Ishikawa (cell line): ENCODE measurements at regions not wholly inside any gene's neighbourhood (a gene's known extent, or its start where the extent isn't known, plus 50 kb on each side); places are given as distances from the start of the nearest gene placed in this dataset.

Source experiments
- CEBPB ChIP-seq: IDR thresholded peaks from 2 replicates; pipeline ENCODE4 v1.6.1; 2012
- CREB1 ChIP-seq: IDR thresholded peaks from 2 replicates; pipeline ENCODE4 v1.6.1; 2012; ENCODE audit warnings: low read depth
- RAD21 ChIP-seq: IDR thresholded peaks from 2 replicates; pipeline ENCODE4 v1.6.1; 2012; ENCODE audit warnings: low read depth
- TAF1 ChIP-seq: IDR thresholded peaks from 2 replicates; pipeline ENCODE4 v1.6.1; 2012; ENCODE audit warnings: low read depth, mild to moderate bottlenecking
- TF ChIP-seq, protein P1 (sequence below): IDR thresholded peaks from 2 replicates; pipeline ENCODE4 v1.6.1; 2012; ENCODE audit warnings: low read depth, mild to moderate bottlenecking
- TF ChIP-seq, protein P2 (sequence below): IDR thresholded peaks from 2 replicates; pipeline ENCODE4 v1.6.1; 2012

DNA sequence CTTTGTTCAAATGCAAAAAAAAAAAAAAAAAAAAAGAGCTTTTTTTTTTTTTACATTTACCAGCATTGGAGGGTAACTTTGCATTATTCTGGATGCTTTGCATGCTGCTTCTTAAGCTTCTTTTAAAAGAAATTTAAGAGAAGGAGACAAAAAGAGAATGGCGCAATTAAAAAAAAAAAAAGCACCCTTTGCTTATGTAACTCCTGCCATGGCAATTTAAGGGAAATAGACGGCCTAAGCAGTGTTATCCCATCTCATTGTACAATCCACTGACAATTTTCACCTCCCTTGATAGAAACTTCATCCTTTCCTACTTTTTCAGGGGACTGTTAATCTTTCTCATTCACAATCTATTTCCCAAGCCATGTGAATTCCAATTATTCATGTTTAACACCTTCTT is 129.8 kb downstream of the KCTD12 start:
- TF ChIP-seq, protein P1, sequence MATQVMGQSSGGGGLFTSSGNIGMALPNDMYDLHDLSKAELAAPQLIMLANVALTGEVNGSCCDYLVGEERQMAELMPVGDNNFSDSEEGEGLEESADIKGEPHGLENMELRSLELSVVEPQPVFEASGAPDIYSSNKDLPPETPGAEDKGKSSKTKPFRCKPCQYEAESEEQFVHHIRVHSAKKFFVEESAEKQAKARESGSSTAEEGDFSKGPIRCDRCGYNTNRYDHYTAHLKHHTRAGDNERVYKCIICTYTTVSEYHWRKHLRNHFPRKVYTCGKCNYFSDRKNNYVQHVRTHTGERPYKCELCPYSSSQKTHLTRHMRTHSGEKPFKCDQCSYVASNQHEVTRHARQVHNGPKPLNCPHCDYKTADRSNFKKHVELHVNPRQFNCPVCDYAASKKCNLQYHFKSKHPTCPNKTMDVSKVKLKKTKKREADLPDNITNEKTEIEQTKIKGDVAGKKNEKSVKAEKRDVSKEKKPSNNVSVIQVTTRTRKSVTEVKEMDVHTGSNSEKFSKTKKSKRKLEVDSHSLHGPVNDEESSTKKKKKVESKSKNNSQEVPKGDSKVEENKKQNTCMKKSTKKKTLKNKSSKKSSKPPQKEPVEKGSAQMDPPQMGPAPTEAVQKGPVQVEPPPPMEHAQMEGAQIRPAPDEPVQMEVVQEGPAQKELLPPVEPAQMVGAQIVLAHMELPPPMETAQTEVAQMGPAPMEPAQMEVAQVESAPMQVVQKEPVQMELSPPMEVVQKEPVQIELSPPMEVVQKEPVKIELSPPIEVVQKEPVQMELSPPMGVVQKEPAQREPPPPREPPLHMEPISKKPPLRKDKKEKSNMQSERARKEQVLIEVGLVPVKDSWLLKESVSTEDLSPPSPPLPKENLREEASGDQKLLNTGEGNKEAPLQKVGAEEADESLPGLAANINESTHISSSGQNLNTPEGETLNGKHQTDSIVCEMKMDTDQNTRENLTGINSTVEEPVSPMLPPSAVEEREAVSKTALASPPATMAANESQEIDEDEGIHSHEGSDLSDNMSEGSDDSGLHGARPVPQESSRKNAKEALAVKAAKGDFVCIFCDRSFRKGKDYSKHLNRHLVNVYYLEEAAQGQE: no peak
- no peak for TF ChIP-seq RAD21
- no peak for TF ChIP-seq CREB1
- TF ChIP-seq, protein P2, sequence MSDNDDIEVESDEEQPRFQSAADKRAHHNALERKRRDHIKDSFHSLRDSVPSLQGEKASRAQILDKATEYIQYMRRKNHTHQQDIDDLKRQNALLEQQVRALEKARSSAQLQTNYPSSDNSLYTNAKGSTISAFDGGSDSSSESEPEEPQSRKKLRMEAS: no peak
- no peak for TF ChIP-seq TAF1
- TF ChIP-seq CEBPB: no peak
